Dendritic cell treated with granulocyte-macrophage colony-stimulating factor and Interleukin-4, amounts not matched to agents 40 ng/mL and 50 ng/mL, for 4 days (primary cell): ENCODE measurements at regions not wholly inside any gene's neighbourhood (a gene's known extent, or its start where the extent isn't known, plus 50 kb on each side); places are given as distances from the start of the nearest gene placed in this dataset.

Experiments
- H3K27ac Mint-ChIP-seq: one replicate; pipeline ENCODE4 v1.8.0; 2022; ENCODE audit warnings: mild to moderate bottlenecking, mixed read lengths
- H3K27me3 Mint-ChIP-seq: one replicate; pipeline ENCODE4 v1.8.0; 2022; ENCODE audit warnings: mild to moderate bottlenecking, mixed read lengths
- H3K36me3 Mint-ChIP-seq: one replicate; pipeline ENCODE4 v1.8.0; 2022; ENCODE audit warnings: low read depth, mixed read lengths
- H3K4me1 Mint-ChIP-seq: one replicate; pipeline ENCODE4 v1.8.0; 2022; ENCODE audit warnings: low read depth, mixed read lengths
- H3K4me3 Mint-ChIP-seq: one replicate; pipeline ENCODE4 v1.8.0; 2022; ENCODE audit warnings: mild to moderate bottlenecking, moderate library complexity, mixed read lengths
- H3K9me3 Mint-ChIP-seq: one replicate; pipeline ENCODE4 v1.8.0; 2022; ENCODE audit warnings: mixed read lengths
- intact Hi-C: fragments of 100-400 bp; cut with micrococcal nuclease; formaldehyde crosslinking; loops from one replicate; pipeline ENCODE4 v1.15.0; 2022

- no peaks in the 10 kb centered on the region for H3K4me1 Mint-ChIP-seq
- no peaks in the 10 kb centered on the region for H3K36me3 Mint-ChIP-seq
- no peaks in the 10 kb centered on the region for H3K27me3 Mint-ChIP-seq
- intact Hi-C loops, result no loop called here
- H3K4me3 Mint-ChIP-seq, result no peak overlapping the region
- H3K9me3 Mint-ChIP-seq, result no peaks in the 10 kb centered on the region
- no peak overlapping the region for H3K27ac Mint-ChIP-seq
Observed at GRCh38 chr4:24002330-24002966, 112.6 kb upstream of the PPARGC1A start.

GRCh38 chr4:24001486-24002329 lies 111.9 kb upstream of the PPARGC1A start:
- Mint-ChIP-seq H3K4me3 (no peak overlapping the region), H3K27ac (no peak overlapping the region), H3K36me3 (no peaks in the 10 kb centered on the region), H3K9me3 (no peaks in the 10 kb centered on the region), H3K4me1 (no peaks in the 10 kb centered on the region), H3K27me3 (no peaks in the 10 kb centered on the region)
- intact Hi-C loops, result no loop called here

GRCh38 chr4:24000470-24000831 lies 110.6 kb upstream of the PPARGC1A start:
- Mint-ChIP-seq H3K27me3 (no peaks in the 10 kb centered on the region), H3K4me1 (no peaks in the 10 kb centered on the region), H3K27ac (no peak overlapping the region), H3K36me3 (no peaks in the 10 kb centered on the region), H3K4me3 (no peak overlapping the region), H3K9me3 (no peaks in the 10 kb centered on the region)
- intact Hi-C loops, result no loop called here

GRCh38 chr4:23999714-24000469 lies 110.0 kb upstream of the PPARGC1A start:
- Mint-ChIP-seq H3K36me3 (no peaks in the 10 kb centered on the region), H3K27ac (no peak overlapping the region), H3K27me3 (no peaks in the 10 kb centered on the region), H3K4me3 (no peak overlapping the region), H3K4me1 (no peaks in the 10 kb centered on the region), H3K9me3 (no peaks in the 10 kb centered on the region)
- intact Hi-C loops, result no loop called here

- no peak overlapping the region for H3K4me3 Mint-ChIP-seq
- no peaks in the 10 kb centered on the region for H3K9me3 Mint-ChIP-seq
- H3K4me1 Mint-ChIP-seq, result no peaks in the 10 kb centered on the region
- intact Hi-C loops, result no loop called here
- no peaks in the 10 kb centered on the region for H3K36me3 Mint-ChIP-seq
- no peak overlapping the region for H3K27ac Mint-ChIP-seq
- no peaks in the 10 kb centered on the region for H3K27me3 Mint-ChIP-seq
Observed at GRCh38 chr4:23993373-23993772, 103.5 kb upstream of the PPARGC1A start.

- H3K9me3 Mint-ChIP-seq, result no peaks in the 10 kb centered on the region
- H3K4me3 Mint-ChIP-seq, result no peak overlapping the region
- no peaks in the 10 kb centered on the region for H3K4me1 Mint-ChIP-seq
- no peak overlapping the region for H3K27ac Mint-ChIP-seq
- intact Hi-C loops, result no loop called here
- H3K36me3 Mint-ChIP-seq, result no peaks in the 10 kb centered on the region
- H3K27me3 Mint-ChIP-seq, result no peaks in the 10 kb centered on the region
Observed at GRCh38 chr4:23991444-23991843, 101.6 kb upstream of the PPARGC1A start.

GRCh38 chr4:23986270-23986669 lies 96.4 kb upstream of the PPARGC1A start:
- H3K4me1 Mint-ChIP-seq, result no peaks in the 10 kb centered on the region
- H3K27me3 Mint-ChIP-seq, result no peaks in the 10 kb centered on the region
- H3K27ac Mint-ChIP-seq, result no peak overlapping the region
- intact Hi-C loops, result no loop called here
- no peak overlapping the region for H3K4me3 Mint-ChIP-seq
- H3K36me3 Mint-ChIP-seq, result no peaks in the 10 kb centered on the region
- H3K9me3 Mint-ChIP-seq, result no peaks in the 10 kb centered on the region

GRCh38 chr4:23981328-23981727 lies 91.5 kb upstream of the PPARGC1A start:
- no peak overlapping the region for H3K27ac Mint-ChIP-seq
- no peaks in the 10 kb centered on the region for H3K9me3 Mint-ChIP-seq
- no peaks in the 10 kb centered on the region for H3K36me3 Mint-ChIP-seq
- no peak overlapping the region for H3K4me3 Mint-ChIP-seq
- no peaks in the 10 kb centered on the region for H3K4me1 Mint-ChIP-seq
- no peaks in the 10 kb centered on the region for H3K27me3 Mint-ChIP-seq
- intact Hi-C loops, result no loop called here

GRCh38 chr4:23979534-23979933 lies 89.7 kb upstream of the PPARGC1A start:
- intact Hi-C loops, result no loop called here
- Mint-ChIP-seq H3K27me3 (no peaks in the 10 kb centered on the region), H3K27ac (no peak overlapping the region)

GRCh38 chr4:23978002-23978401 lies 88.2 kb upstream of the PPARGC1A start:
- Mint-ChIP-seq H3K4me3 (no peak overlapping the region), H3K27ac (no peak overlapping the region), H3K27me3 (no peaks in the 10 kb centered on the region), H3K9me3 (no peaks in the 10 kb centered on the region), H3K36me3 (no peaks in the 10 kb centered on the region), H3K4me1 (no peaks in the 10 kb centered on the region)
- intact Hi-C loops, result no loop called here

More at GRCh38 chr4:23979534-23979933, 89.7 kb upstream of the PPARGC1A start:
- no peaks in the 10 kb centered on the region for H3K9me3 Mint-ChIP-seq
- no peak overlapping the region for H3K4me3 Mint-ChIP-seq
- no peaks in the 10 kb centered on the region for H3K4me1 Mint-ChIP-seq
- H3K36me3 Mint-ChIP-seq, result no peaks in the 10 kb centered on the region

- Mint-ChIP-seq H3K36me3 (no peaks in the 10 kb centered on the region), H3K27ac (no peak overlapping the region), H3K4me3 (no peak overlapping the region), H3K9me3 (no peaks in the 10 kb centered on the region), H3K27me3 (no peaks in the 10 kb centered on the region), H3K4me1 (no peaks in the 10 kb centered on the region)
- intact Hi-C loops, result no loop called here
Observed at GRCh38 chr4:23976423-23976822, 86.6 kb upstream of the PPARGC1A start.

- H3K27me3 Mint-ChIP-seq, result no peaks in the 10 kb centered on the region
- H3K36me3 Mint-ChIP-seq, result no peaks in the 10 kb centered on the region
- H3K9me3 Mint-ChIP-seq, result no peaks in the 10 kb centered on the region
- no peaks in the 10 kb centered on the region for H3K4me1 Mint-ChIP-seq
- no peak overlapping the region for H3K27ac Mint-ChIP-seq
- intact Hi-C loops, result no loop called here
- H3K4me3 Mint-ChIP-seq, result no peak overlapping the region
Observed at GRCh38 chr4:23973308-23973855, 83.5 kb upstream of the PPARGC1A start.

- intact Hi-C loops, result no loop called here
- no peak overlapping the region for H3K27ac Mint-ChIP-seq
- no peaks in the 10 kb centered on the region for H3K27me3 Mint-ChIP-seq
- H3K9me3 Mint-ChIP-seq, result no peaks in the 10 kb centered on the region
- H3K4me1 Mint-ChIP-seq, result no peaks in the 10 kb centered on the region
- H3K36me3 Mint-ChIP-seq, result no peaks in the 10 kb centered on the region
- no peak overlapping the region for H3K4me3 Mint-ChIP-seq
Observed at GRCh38 chr4:23972805-23973204, 83.0 kb upstream of the PPARGC1A start.

- intact Hi-C loops, result no loop called here
- no peaks in the 10 kb centered on the region for H3K4me1 Mint-ChIP-seq
- no peak overlapping the region for H3K4me3 Mint-ChIP-seq
- H3K27me3 Mint-ChIP-seq, result no peaks in the 10 kb centered on the region
- H3K9me3 Mint-ChIP-seq, result no peaks in the 10 kb centered on the region
- H3K27ac Mint-ChIP-seq, result no peak overlapping the region
- no peaks in the 10 kb centered on the region for H3K36me3 Mint-ChIP-seq
Observed at GRCh38 chr4:23972187-23972586, 82.3 kb upstream of the PPARGC1A start.
